Head of caudate nucleus (tissue), 42 donors: ENCODE measurements at regions not wholly inside any gene's neighbourhood (a gene's known extent, or its start where the extent isn't known, plus 50 kb on each side); places are given as distances from the start of the nearest gene placed in this dataset.

Source experiments
- DNase-seq, 42 donors: peaks; one replicate each; pipeline versions ENCODE4 v3.0.0 to v3.0.0-alpha.2; 2020 to 2021; ENCODE audit warnings: mixed read lengths in 7 of 42
- intact Hi-C: fragments of 100-400 bp; cut with DNase I; formaldehyde crosslinking; loops from one replicate; pipeline ENCODE4 v1.15.0; 2022

DNA sequence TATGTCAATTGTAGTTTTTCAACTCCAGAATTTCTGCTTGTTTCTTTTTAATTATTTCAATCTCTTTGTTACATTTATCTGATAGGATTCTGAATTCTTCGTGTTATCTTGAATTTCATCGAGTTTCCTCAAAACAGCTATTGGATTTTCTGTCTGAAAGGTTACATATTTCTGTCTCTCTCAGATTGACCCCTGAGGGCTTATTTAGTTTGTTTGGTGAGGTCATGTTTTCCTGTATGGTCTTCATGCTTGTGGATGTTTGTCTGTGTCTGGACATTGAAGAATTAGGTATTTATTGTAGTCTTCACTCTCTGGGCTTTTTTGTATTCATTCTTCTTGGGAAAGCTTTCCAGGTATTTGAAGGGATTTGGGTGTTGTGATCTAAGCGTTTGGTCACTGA lies 85.6 kb downstream of the SNAPC1 start:
- no peak for DNase-seq
- intact Hi-C loops: no loop called here

DNA sequence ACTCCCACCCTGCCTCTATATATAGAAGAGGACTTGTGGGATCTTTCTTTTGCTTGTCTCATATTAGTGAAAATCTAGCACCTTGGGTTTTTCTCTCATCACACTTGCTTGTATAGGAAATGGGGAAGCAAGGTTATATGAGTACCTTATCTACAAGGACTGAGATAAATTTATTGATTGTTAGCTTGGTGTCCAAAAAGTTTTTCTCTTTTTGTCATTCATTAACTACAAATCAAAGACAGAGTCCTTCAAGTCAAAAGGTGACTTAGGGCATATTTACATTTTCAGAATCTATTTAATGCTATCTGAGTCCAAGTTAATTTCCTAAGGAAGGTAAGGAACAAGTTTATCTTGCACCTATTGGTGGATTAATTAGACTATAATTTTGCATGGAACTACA lies 92.7 kb downstream of the SNAPC1 start:
- no peak for DNase-seq
- intact Hi-C loops: no loop called here

DNA sequence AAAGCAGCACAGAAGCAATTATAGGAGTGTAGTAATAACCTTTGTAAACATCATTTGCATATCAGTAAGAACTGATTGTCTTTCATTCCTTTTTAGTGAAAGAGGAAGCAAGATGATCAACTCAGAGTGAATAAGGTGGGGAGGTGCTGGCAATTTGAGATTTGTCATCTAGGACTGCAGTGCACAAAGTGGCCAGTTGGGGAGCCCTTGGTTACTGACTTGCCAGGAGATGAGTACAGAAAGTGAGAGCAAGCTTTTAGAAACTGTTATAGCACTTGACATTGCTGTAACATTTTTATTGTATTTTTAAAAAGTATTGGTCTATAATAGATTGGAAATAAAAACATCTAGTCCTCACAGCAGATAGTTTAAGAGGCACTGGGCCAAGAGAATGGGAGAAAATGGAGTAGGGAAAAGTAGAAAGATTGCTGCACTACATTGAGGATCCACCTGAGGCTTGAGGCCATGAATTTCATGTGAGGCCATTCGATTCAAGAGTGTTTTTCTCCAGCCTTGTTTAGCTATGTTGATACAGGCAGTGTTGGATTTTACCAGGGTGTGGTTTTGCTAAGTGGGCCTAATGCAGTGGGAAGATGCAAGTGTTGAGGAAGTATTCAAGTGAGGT lies 98.2 kb downstream of the SNAPC1 start:
- intact Hi-C loops: no loop called here
- DNase-seq: peak in 30 of 42 donors; percentile 14 to 79 (median 44)

DNA sequence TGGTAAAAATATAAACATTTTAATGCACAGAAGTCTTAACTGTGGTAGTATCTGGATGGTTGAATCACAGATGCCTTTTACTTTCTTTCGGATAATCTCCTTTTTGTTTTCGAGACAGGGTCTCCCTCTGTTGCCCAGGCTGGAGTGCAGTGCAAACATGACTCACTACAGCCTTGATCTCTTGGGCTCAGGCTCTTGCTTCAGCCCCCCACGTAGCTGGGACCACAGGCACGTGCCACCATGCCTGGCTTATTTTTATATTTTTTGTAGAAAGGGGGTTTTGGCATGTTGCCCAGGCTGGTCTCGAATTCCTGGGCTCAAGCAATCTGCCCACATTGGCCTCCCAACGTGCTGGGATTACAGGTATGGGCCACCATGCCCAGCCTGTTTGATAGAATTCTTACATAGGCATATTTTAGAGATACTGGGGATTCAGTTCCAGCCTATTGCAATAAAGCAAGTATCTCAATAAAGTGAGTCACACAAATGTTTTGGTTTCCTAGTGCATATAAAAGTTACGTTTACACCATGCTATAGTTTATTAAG lies 99.2 kb downstream of the SNAPC1 start:
- DNase-seq: no peak
- intact Hi-C loops: no loop called here

DNA sequence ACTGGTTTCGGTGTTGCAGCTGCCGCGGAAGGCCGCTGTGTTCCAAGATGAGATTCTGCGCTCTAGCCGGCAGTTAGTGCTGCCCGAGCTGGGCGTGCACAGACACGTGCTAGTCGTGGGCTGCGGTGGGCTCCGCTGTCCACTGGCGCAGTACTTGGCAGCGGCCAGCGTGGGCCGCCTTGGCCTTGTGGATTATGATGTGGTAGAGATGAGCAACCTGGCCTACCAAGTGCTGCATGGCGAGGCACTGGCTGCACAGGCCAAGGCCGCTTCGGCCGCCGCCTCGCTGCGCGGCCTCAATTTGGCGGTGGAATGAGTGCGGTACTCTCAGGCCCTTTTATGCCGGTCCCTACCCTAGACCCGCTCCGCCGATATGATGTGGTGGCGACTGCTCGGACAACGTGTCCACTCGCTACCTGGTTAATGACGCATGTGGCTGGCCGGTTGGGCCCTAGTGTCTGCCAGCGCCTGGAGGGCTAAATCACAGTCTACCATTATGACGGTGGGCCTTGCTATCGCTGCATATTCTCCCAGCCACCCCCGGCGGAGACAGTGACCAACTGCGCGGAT lies 102.2 kb downstream of the SNAPC1 start:
- intact Hi-C loops: no loop called here
- no peak for DNase-seq

DNA sequence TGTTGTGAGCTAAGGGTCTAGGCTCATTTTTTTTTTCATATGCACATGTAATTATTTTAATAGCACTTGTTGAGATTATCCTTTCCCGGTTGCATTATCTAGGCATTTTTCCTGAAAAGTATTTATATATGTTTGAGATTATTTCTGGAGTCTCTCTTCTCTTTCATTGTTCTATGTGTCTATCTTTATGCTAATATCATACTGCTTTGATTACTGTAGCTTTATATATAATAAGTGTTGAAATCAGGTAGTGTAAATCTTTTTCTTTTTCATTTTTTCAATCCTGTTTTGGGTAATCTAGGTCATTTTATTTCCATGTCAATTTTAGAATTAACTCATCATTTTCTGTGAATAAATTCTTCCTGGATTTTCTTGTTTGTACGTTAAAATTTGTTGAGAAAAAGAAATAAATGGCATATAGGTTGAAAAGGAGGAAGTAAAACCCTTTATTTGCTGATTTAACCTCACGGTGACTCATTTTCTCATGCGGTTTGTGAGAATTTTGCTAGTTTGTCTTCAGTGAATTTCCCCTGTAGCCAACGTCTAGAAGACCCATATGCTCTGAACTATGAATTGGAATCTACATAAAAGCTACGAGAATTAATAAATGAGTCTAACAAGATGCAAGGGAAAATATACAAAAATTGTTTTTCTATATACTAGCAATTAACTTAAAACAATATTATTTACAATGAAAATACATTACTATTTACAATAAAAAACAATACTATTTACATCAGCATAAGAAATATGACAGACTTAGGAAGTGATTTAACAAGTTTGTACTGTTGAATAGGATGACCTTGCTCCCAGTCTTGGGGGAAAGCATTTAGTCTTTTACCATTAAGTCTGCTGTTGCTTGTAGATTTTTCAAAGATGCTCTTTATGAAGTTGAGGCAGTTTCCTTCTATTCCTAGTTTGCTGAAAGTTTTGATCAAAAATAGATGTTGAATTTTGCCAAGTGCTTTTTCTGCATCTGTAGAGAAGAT lies 105.0 kb downstream of the SNAPC1 start:
- intact Hi-C loops: no loop called here
- DNase-seq: no peak

DNA sequence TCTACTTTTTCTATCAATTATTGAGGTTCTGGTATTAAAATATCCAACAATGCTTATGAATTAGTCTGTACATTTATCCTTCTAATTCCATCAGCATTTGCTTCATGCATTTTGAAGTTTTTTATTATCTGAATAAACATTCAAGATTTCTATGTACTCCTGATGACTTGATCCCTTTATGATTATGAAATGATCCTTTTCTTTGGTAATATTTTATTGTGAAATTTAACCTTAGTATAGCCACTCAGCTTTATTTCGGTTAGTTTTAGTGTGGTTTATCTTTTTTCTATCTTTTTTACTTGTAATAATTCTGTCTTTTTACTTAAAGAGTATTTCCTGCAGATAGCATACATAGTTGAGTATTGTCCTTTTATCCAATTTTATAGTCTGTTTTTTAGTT lies 106.6 kb downstream of the SNAPC1 start:
- no peak for DNase-seq
- intact Hi-C loops: no loop called here

DNA sequence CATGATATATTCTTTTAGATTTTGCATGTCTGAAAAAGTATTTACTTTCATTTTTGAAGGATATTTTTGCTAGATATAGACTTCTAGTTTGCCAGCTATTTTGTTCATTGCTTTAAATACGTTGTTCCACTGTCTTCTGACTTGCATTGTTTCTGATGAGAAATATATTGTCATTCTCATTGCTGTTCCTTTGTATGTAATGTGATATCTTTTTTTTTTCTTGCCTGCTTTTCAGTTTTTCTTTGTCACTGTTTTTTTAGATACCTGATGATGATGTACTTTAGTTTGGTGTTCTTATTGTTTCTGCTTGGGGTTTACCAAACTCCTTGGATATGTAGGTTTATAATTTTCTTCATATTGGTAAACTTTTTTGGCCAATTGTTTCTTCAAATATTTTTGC lies 107.9 kb downstream of the SNAPC1 start:
- intact Hi-C loops: no loop called here
- no peak for DNase-seq

DNA sequence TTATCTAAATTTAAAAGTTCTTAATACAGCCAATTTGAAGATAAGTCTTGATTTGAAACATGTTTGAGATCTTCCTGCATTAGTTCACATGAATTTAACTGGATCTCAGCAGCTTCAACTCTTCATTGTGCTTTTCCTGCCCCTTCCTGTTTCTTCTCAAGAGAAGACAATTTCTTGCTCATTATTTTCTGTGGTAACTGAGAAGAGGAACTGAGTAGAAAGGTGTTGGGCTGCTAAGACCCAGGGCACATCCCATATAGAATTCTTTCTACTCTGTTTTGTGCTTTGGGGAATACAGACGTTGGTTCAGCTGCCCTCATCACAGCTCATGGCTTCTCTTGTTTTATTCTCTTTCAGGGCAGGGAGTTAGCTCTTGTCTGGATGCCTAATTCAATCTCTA lies 110.2 kb downstream of the SNAPC1 start:
- intact Hi-C loops: no loop called here
- DNase-seq: no peak

DNA sequence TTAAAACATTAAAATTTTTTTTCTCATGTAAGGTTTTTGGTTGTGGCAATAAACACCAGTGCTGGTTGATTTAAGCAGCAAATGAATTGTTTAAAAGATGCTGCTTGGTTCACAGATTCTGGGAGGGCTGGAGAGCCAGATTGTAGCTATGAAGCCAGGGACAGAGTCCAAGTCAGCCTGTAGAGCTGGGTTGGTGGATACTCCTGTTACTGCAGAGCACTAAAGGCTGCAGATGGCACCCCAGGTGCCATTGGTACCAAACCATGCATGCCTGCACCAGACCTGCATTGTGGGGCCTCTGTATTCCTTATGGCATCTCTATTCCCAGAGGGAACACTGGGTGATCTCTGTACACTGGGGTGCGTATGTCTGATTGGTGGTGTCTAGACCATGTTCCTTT lies 113.3 kb downstream of the SNAPC1 start:
- no peak for DNase-seq
- intact Hi-C loops: no loop called here

DNA sequence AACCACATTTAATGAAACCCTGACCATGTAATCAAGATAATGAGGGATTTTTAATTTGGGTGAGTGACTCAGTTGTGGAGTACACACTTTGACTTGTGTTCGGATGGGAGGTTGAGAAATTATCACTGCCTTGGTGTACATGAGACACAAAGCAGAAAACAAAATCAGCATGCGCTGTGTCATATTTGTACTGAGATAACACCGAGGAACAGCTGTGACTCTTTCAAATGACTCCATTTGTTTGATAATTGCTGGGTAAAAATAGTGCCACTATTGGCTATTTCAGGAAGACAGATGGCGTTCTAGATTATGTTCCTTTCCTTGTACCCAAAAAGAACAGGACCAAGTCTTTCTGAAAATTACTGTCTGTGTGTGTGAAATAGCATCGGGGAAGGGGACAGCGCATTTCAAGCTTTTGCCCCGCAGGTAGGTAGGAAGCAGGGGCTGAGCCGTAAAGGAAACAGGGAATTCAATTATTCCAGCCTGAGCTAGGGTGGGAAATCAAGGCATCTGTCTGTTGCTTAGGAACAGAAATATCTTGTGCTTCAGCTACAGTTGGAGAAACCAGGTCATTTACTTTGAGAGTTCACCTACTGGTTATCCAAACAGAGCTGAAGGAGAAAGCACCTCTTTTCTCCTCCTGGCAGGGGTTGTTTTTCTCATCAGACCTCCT lies 114.3 kb downstream of the SNAPC1 start:
- peak in 5 of 42 donors; percentile 15 to 54 (median 36) for DNase-seq
- intact Hi-C loops: no loop called here

DNA sequence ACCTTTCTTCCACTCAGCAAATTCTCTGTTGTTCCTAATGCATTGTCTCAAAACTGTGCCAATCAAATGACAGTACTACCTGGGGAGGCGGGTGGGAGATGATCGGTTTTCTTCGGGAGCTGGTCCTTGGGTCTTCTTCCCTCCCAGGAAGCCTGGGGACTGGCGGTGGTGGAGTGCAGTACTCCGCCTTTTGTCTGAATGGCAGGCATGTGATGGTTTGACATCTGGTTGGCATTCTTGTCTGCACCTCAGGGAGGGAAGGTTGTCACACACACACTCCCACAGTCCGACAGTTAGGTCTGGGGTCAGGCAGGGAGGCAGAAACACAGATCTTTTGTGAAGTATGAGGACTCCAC lies 114.8 kb downstream of the SNAPC1 start:
- DNase-seq: peak in 13 of 42 donors; percentile 19 to 57 (median 31)
- intact Hi-C loops: no loop called here

DNA sequence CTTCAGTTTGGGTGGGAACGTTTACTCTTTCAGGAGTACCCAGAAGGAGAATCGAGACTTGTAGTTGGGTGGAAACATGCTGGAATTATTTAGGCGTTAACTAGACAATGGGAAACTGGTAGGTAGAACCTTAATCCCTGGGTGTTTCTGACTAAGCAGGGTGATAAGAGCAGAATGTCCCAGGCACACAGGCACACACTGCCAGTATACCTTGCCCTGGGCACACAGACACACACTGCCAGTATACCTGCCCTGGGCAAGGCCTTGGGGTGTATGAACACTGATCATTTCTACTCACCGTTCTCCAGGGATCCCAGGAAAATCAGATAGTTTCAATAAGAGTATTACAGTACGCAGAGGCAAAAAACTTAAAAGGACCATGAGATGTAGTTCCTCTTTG lies 115.5 kb downstream of the SNAPC1 start:
- intact Hi-C loops: no loop called here
- no peak for DNase-seq

DNA sequence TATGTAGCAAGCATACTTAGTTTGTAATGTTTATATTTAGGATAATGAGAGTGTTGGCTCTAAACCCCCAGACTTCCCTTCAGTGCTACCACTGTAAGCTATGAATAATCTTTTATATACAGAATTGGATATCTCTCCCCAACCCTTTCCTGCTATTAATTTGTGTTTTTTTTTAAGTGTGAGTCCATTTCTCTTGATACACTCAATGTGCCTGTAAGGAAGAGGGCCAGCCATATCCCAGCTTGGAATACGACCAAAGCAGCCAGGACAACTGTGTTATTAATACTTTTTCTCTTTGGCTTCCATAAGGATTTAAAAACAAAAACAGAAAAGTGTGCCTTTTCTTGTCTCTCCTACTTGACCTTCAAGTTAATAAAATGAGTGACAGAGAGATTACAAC lies 116.7 kb downstream of the SNAPC1 start:
- no peak for DNase-seq
- intact Hi-C loops: no loop called here

DNA sequence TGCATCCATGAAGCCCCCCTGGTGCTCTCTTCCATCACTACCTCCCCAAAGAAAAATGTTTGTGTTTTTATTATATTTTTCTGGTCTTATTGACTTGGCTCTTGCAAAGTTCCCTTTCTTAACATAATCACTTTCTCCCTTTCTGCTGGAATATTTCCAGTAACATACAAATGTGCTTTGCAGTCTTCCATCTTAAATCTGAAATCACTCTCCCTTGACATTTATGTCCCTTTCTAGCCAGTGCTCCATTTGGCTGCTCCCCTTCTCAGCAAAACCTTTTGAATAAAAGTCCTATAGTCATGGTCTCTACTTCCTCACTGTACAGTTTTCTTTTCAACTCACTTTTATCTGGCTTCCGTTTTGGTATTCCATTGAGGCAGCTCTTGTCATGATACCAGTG lies 118.8 kb downstream of the SNAPC1 start:
- intact Hi-C loops: no loop called here
- no peak for DNase-seq

DNA sequence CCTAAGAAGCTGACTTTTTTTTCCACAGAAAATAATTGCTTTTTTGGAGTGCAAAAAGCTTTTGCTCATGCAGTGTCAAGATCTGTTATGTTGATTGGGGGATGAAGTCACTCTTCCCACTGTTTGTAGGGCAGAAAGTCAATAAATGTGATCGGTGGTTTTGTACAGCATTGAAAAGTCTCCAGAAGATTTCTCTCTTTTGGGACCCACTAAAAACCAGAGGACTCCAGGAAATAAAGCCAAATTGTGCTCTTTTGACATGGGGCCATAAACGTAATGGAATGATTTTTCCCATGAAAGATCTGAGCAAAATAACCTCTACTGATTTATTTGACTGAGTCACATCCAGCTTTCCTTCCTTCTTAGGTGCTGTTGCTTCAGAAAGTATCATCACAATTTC lies 122.5 kb downstream of the SNAPC1 start:
- no peak for DNase-seq
- intact Hi-C loops: no loop called here

DNA sequence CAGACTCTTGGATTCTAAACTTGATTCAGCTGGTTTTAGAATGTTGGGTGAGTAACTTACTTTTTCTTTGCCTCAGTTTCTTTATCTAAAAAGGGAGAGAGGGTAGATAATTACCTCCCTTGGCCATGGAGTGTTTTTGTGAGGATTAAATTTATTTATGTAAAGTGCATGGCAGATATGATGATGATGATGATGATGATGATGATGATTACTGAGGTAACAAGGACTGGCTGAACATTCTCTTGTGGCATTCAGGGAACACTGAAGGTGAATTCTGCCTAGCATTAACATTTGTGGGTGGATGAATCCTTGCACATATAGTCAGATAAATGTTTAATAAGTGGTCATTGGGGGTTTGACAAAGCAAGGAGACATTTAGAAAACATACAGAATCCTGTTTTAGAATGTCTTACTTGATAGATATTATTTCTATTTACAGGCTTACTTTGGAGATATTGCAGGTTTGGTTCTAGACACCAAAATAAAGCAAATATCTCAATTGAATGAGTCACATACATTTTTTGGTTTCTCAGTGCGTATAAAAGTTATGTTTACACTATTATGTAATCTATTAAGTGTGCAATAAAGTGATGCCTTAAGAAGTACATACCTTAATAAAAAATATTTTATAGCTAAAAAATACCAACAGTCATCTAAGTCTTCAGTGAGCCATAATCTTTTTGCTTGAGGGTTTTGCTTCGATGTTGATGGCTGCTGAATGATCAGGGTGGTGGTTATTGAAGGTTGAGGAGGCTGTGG lies 123.2 kb downstream of the SNAPC1 start:
- intact Hi-C loops: no loop called here
- DNase-seq: no peak

DNA sequence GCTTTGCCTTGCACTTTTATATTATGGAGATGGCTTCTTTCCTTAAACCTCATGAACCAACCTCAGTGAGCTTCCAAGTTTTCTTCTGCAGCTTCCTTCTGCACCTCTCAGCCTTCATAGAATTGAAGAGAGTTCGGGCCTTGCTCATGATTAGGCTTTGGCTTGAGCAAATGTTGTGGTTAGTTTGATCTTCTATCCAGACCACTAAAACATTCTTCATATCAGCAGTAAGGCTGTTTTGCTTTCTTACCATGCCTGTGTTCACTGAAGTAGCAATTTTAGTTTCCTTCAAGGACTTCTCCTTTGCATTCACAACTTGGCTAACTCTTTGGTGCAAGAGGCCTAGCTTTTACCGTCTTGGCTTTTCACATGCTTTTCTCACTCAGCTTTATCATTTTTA lies 125.4 kb downstream of the SNAPC1 start:
- no peak for DNase-seq
- intact Hi-C loops: no loop called here

DNA sequence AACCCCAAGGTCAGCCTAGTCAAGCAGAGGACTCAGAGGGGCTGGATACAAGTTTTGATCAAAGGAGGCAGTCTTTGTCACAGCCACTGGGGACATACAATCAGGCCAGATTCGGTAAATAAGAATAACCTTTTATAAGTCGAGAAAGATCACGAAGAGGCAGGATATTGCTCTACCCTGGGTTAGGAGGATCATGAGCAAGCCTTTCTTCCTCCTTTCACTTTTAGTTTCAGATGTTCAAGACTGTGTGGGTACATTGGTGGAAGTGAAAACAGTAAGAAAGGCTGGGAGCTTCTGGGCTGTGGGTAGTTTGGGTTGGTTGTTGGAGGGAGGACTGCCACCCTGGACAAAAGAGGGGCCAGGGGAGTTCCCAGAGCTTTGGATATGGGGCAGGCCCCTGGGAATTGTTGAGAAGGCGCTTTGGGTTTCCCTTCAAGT lies 127.7 kb downstream of the SNAPC1 start:
- DNase-seq: no peak
- intact Hi-C loops: loop anchor here (10.0 kb wide), 1 partner anchor 225 kb away; no protein-coding TSS in a partner anchor
